ENCODE measurements at regions not wholly inside any gene's neighbourhood (a gene's known extent, or its start where the extent isn't known, plus 50 kb on each side); places are given as distances from the start of the nearest gene placed in this dataset.

GRCh38 chr10:85513436-85513835 lies 853.2 kb downstream of the GRID1 start:
- CTCF ChIA-PET = no interaction called here
- no TSS peak for BruUV-seq (replicated peaks)
- H3K27ac ChIP-seq (ENCODE audit: low read depth, low read length, poor library complexity, severe bottlenecking) = no peak overlapping the region
- TF ChIP-seq EZH2 (IDR thresholded peaks at IDR 0.05; ENCODE audit: borderline replicate concordance, low read depth, low read length, poor library complexity, severe bottlenecking) = no peak
- TF ChIP-seq, protein P1, sequence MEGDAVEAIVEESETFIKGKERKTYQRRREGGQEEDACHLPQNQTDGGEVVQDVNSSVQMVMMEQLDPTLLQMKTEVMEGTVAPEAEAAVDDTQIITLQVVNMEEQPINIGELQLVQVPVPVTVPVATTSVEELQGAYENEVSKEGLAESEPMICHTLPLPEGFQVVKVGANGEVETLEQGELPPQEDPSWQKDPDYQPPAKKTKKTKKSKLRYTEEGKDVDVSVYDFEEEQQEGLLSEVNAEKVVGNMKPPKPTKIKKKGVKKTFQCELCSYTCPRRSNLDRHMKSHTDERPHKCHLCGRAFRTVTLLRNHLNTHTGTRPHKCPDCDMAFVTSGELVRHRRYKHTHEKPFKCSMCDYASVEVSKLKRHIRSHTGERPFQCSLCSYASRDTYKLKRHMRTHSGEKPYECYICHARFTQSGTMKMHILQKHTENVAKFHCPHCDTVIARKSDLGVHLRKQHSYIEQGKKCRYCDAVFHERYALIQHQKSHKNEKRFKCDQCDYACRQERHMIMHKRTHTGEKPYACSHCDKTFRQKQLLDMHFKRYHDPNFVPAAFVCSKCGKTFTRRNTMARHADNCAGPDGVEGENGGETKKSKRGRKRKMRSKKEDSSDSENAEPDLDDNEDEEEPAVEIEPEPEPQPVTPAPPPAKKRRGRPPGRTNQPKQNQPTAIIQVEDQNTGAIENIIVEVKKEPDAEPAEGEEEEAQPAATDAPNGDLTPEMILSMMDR (conservative IDR thresholded peaks at IDR 0.05; ENCODE audit: low read depth, low read length) = no peak
- no peaks in the 10 kb centered on the region for H3K36me3 ChIP-seq (ENCODE audit: insufficient read depth, low read length, poor library complexity, severe bottlenecking)
- intact Hi-C loops (cut with micrococcal nuclease; ENCODE audit: unreplicated experiment) = no loop called here
- no peaks in the 10 kb centered on the region for H3K9me3 ChIP-seq (ENCODE audit: low read depth, low read length, poor library complexity, severe bottlenecking)
- no peak for DNase-seq (ENCODE audit: low spot score)
- no peaks in the 10 kb centered on the region for H3K27me3 ChIP-seq (replicated peaks; ENCODE audit: insufficient read depth, low read depth, low read length, poor library complexity)
- H3K4me3 ChIP-seq (ENCODE audit: low read depth, low read length, poor library complexity, severe bottlenecking) = no peak overlapping the region
- no peaks in the 10 kb centered on the region for H3K4me1 ChIP-seq (ENCODE audit: insufficient read depth, low read length, poor library complexity, severe bottlenecking)
- POLR2A ChIA-PET (ENCODE audit: low non-redundant PET) = interaction anchor here (0.6 kb wide), 1 partner anchor 131 kb away, joined by 4 read pairs; no protein-coding TSS in a partner anchor

- no peak for DNase-seq (ENCODE audit: low spot score)
- Histone ChIP-seq H3K36me3 (ENCODE audit: insufficient read depth, low read length, poor library complexity, severe bottlenecking) (no peaks in the 10 kb centered on the region), H3K4me1 (ENCODE audit: insufficient read depth, low read length, poor library complexity, severe bottlenecking) (no peaks in the 10 kb centered on the region), H3K9me3 (ENCODE audit: low read depth, low read length, poor library complexity, severe bottlenecking) (no peaks in the 10 kb centered on the region), H3K27ac (ENCODE audit: low read depth, low read length, poor library complexity, severe bottlenecking) (no peak overlapping the region), H3K27me3 (replicated peaks; ENCODE audit: insufficient read depth, low read depth, low read length, poor library complexity) (no peaks in the 10 kb centered on the region), H3K4me3 (ENCODE audit: low read depth, low read length, poor library complexity, severe bottlenecking) (no peak overlapping the region)
- POLR2A ChIA-PET (ENCODE audit: low non-redundant PET) = no interaction called here
- CTCF ChIA-PET = no interaction called here
- TF ChIP-seq, protein P1 (conservative IDR thresholded peaks at IDR 0.05; ENCODE audit: low read depth, low read length) = no peak
- TF ChIP-seq EZH2 (IDR thresholded peaks at IDR 0.05; ENCODE audit: borderline replicate concordance, low read depth, low read length, poor library complexity, severe bottlenecking) = no peak
- no TSS peak for BruUV-seq (replicated peaks)
- intact Hi-C loops (cut with micrococcal nuclease; ENCODE audit: unreplicated experiment) = no loop called here
Measured at GRCh38 chr10:85515316-85515715, 851.3 kb downstream of the GRID1 start.

DNA sequence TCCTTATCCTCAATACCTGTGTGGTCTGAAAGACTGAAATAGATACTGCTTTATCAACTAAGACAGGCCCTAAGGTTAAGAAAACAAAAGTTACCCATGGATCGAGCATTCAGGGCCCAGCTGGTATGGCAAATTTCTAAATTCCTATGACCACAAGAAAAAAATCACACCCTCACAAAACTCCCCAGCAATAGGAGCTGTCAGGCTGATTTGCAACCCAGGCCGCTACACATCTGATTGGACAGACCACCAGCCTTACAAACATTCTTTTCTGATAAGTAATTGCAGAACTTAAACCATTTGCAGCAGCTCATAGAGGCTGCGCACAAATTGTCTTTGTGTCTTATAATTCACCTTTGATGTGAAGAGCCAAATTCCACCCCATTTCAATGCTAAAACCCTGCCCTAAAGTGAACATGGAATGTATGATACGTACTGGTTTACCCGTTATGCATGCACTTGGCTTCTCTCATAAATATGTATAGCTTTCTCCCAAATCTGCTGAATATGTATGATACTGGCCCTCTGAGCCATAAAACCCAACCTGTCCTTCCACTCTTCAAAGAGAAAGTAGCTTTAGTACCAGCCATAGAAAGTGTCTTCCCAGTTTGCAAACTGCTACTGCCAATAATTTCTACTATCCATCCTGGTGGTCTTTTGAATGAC lies 842.5 kb downstream of the GRID1 start:
- ChIA-PET POLR2A (ENCODE audit: low non-redundant PET) (no interaction called here), CTCF (no interaction called here)

More for the DNA sequence above, 842.5 kb downstream of the GRID1 start:
- intact Hi-C loops (cut with micrococcal nuclease; ENCODE audit: unreplicated experiment) = no loop called here
- Histone ChIP-seq H3K9me3 (ENCODE audit: low read depth, low read length, poor library complexity, severe bottlenecking) (no peaks in the 10 kb centered on the region), H3K27ac (ENCODE audit: low read depth, low read length, poor library complexity, severe bottlenecking) (no peak overlapping the region), H3K4me1 (ENCODE audit: insufficient read depth, low read length, poor library complexity, severe bottlenecking) (no peaks in the 10 kb centered on the region), H3K36me3 (ENCODE audit: insufficient read depth, low read length, poor library complexity, severe bottlenecking) (no peaks in the 10 kb centered on the region), H3K4me3 (ENCODE audit: low read depth, low read length, poor library complexity, severe bottlenecking) (no peak overlapping the region), H3K27me3 (replicated peaks; ENCODE audit: insufficient read depth, low read depth, low read length, poor library complexity) (no peaks in the 10 kb centered on the region)
- BruUV-seq (replicated peaks) = no TSS peak
- TF ChIP-seq EZH2 (IDR thresholded peaks at IDR 0.05; ENCODE audit: borderline replicate concordance, low read depth, low read length, poor library complexity, severe bottlenecking) = no peak
- TF ChIP-seq, protein P1 (conservative IDR thresholded peaks at IDR 0.05; ENCODE audit: low read depth, low read length) = no peak
- DNase-seq (ENCODE audit: low spot score) = no peak
